ENCODE measurements at regions not wholly inside any gene's neighbourhood (a gene's known extent, or its start where the extent isn't known, plus 50 kb on each side); places are given as distances from the start of the nearest gene placed in this dataset.

- TF ChIP-seq RAD21 (IDR thresholded peaks at IDR 0.05; ENCODE audit: low read depth), result no peak
- no peak for TF ChIP-seq ZBTB7A (IDR thresholded peaks at IDR 0.05; ENCODE audit: low read depth)
- no peak for TF ChIP-seq YY1 (IDR thresholded peaks at IDR 0.05; ENCODE audit: low read depth)
- no peak for TF ChIP-seq MAX (IDR thresholded peaks at IDR 0.05)
- TF ChIP-seq TAF1 (IDR thresholded peaks at IDR 0.05; ENCODE audit: low read depth), result no peak
- no peak for TF ChIP-seq EP300 (IDR thresholded peaks at IDR 0.05; ENCODE audit: borderline replicate concordance)
- no peak for TF ChIP-seq REST (IDR thresholded peaks at IDR 0.05; ENCODE audit: low read depth)
- no peak for TF ChIP-seq EGR1 (IDR thresholded peaks at IDR 0.05)
- no peak for TF ChIP-seq CREB1 (IDR thresholded peaks at IDR 0.05; ENCODE audit: low read depth)
- TF ChIP-seq USF1 (IDR thresholded peaks at IDR 0.05), result no peak
- TF ChIP-seq CEBPB (IDR thresholded peaks at IDR 0.05), result no peak
- TF ChIP-seq FOXM1 (IDR thresholded peaks at IDR 0.05; ENCODE audit: borderline replicate concordance, low read depth), result no peak
Measured at GRCh38 chr1:20413776-20414140, 72.3 kb downstream of the CAMK2N1 start.

All from Ishikawa (cell line).